GM19372 (cell line): ENCODE measurements at regions not wholly inside any gene's neighbourhood (a gene's known extent, or its start where the extent isn't known, plus 50 kb on each side); places are given as distances from the start of the nearest gene placed in this dataset.
"Not testable (repeated sequence)": the region's sequence is repeated elsewhere in the genome, so short reads cannot be mapped to it uniquely, and the experiment has no call there.

Experiments used
- ATAC-seq: cut with Tn5 transposase; IDR thresholded peaks from one replicate; pipeline ENCODE4 v1.9.1; 2021; ENCODE audit warnings: mild to moderate bottlenecking, low read depth, moderate library complexity; ENCODE audit not compliant: unreplicated experiment

GRCh38 chr12:131380965-131381705 is 329.8 kb upstream of the SFSWAP start:
- no peak for ATAC-seq

DNA sequence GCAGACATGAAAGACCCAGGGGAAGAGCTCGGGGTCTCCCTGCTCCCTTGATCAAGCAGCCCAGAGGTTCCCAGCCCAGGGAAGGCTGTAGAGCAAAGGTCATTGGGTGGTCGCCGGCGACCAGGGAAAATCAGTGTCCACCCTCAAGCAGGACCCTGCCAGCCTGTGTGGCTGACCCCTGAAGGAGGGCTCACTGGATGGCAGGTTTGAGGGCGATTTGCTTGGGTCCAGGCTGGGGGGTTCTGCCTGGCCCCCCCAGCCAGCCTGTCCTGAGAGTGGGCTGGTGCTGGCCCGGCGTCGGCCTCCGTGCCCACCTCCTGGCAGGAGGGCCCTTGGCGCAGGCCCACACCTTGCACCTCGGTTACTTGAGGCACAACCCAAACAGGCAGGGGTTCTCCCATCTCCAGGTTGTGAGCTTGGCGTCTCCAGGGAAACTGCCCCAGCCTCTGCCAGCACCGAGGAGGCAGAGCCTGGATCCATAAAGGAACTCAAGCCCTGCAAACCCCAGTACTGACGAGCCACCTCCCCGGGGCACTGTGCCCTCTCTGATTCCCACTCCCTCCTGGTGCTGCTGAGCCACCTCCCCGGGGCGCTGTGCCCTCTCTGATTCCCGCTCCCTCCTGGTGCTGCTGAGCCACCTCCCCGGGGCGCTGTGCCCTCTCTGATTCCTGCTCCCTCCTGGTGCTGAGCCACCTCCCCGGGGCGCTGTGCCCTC is 329.0 kb upstream of the SFSWAP start:
- ATAC-seq = no peak

DNA sequence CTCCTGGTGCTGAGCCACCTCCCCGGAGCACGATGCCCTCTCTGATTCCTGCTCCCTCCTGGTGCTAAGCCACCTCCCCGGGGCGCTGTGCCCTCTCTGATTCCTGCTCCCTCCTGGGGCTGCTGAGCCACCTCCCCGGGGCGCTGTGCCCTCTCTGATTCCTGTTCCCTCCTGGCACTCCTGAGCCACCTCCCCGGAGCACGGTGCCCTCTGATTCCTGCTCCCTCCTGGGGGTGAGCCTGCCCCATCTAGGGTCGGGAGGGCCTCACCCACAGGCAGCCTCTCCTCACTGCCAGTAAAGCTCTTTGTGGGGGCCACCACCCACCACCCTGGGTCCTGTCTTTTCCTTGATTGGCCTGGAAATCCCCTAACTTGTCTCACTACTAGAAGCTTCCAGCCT is 327.6 kb upstream of the SFSWAP start:
- ATAC-seq = no peak

GRCh38 chr12:131383741-131384543 is 326.9 kb upstream of the SFSWAP start:
- ATAC-seq = no peak

- no peak for ATAC-seq
These were observed 326.4 kb upstream of the SFSWAP start for GRCh38 chr12:131384544-131384855.

DNA sequence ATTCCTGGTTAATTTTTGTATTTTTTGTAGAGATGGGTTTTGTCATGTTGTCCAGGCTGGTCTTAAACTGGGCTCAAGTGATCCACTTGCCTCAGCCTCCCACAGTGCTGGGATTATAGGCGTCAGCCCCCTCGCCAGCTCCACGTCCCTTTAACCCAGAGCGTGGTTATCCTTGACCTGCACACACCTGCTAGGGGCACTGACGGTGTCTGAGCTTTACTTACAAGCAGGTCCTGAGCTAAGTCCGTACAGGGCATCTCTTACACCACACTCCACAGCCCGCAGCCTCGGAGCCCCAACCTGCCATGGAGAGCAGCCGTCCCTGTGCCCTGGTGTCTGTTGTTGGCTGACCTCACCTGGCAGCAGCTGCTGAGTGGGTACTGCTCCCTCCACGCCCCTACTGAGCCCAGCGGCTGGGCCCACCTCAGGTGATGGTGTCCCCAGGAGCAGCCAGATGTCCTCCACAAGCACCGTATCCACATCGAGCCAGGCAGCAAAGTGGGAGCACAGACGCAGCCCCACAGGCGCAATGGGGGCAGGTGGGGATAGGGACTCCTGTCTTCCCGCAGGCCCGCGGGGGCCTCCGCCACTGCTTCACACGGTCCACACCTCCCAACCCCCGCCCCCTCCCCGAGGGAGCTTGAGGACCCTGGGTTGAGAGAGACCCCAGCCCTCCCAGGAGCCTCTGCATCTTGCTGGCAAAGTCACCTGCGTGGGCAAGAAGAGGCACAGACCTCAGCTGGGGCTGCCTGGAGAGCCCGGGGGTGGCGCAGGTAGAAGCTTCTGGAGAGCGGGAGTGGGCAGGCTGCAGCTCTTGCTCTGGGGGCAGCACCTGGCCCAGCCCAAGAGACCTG is 325.4 kb upstream of the SFSWAP start:
- no peak for ATAC-seq

GRCh38 chr12:131386167-131386521 is 324.7 kb upstream of the SFSWAP start:
- no peak for ATAC-seq

- no peak for ATAC-seq
These were observed 324.1 kb upstream of the SFSWAP start for GRCh38 chr12:131386781-131387180.

- ATAC-seq = no peak
These were observed 323.4 kb upstream of the SFSWAP start for GRCh38 chr12:131387281-131388163.

DNA sequence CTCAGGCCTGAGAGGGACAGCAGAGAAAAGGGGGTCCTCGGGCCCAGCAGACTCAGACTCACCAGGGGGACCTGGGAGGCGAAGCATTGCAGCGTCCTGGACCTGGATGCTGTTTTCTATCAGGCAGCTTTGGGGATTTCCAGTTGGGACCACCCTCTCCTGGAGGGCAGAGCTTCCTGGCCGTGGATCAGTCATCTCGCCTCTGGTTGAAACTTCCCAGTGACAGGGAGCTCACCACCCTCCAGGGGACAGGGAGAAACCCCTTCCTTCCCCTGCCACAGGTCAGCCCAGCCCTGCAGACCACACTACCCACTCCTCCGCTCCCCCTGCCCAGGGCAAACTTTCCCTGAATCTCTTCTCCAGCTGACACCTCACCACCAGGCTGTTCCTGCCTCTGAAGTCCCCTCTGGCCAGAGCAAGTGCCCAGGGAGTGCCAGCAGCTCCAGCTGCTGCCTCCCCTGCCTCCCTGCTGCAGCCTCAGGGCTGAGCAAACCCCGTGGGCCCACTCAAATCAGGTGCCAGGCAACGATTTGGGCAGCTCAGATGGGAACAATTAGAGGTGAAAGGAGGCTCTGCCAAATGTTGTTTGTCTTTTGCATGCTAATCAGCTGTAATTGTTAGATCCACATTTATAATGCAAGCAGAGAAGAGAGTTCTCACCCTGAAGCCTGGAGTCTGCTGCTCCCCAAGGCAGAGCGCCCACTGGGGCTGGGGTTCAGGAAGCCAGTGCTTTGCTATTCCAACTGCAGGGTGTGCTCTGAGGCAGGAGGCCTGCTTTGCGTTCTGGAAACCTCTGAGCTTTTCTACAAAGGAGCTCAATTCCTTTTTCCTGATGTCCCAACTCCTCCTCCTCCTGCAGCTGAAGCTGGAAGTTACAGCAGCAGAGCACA is 322.5 kb upstream of the SFSWAP start:
- not testable (repeated sequence) for ATAC-seq

GRCh38 chr12:131389054-131390013 is 321.6 kb upstream of the SFSWAP start:
- no peak for ATAC-seq

GRCh38 chr12:131390412-131391334 is 320.2 kb upstream of the SFSWAP start:
- ATAC-seq = no peak

DNA sequence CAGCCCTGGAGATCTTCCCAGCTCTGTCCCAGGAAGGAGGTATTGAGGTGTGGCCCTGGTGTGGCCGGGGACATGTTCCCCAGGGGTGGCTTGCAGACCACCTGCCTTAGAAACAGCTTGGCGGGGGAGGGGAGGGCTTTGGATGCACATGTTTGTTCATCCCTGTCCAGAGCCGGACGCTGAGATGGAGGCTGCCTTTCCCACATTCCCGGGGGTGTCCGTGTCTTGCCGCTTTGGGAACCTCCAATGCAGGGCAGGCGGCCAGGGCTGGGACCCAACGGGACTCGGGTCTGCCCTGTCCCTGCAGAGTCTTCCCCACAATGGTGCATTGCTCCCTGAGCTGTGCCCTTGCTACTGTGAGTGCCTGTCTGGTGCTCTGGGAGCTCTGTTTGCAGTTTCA is 319.5 kb upstream of the SFSWAP start:
- no peak for ATAC-seq

DNA sequence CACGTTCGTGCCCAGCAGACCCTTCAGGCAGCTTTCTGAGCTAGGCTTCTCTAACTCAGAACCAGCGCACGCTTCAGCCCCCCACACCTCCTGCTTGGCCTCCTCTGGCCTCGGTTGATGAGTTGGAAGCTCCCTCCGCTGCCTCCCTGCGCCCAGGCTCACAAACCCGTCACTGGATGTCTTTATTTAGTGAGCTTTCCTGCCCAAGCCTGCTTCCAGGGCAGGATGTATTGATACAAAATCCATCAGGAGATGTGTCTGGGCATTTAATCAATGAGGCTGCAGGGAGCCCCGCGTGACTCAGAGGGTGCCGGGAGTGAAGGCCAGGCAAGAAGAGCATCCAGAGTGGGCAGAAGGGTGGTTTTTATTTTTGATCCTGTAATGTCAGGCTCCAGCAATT is 316.1 kb upstream of the SFSWAP start:
- not testable (repeated sequence) for ATAC-seq

DNA sequence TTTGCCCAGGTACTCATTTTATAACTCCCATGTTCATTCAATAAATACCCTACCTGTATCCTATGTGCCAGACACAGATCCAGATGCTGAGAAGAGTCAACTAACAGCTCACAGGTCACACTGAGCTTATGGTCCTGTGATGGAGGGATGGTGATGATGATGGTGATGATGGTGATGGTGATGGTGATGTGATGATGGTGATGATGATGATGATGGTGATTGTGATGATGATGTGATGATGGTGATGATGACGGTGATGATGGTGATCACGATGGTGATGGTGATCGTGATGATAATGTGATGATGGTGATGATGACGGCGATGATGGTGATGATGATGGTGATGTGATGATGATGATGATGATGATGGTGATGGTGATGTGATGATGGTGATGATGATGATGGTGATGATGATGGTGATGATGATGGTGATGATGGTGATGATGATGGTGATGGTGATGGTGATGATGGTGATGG is 315.6 kb upstream of the SFSWAP start:
- ATAC-seq = not testable (repeated sequence)

DNA sequence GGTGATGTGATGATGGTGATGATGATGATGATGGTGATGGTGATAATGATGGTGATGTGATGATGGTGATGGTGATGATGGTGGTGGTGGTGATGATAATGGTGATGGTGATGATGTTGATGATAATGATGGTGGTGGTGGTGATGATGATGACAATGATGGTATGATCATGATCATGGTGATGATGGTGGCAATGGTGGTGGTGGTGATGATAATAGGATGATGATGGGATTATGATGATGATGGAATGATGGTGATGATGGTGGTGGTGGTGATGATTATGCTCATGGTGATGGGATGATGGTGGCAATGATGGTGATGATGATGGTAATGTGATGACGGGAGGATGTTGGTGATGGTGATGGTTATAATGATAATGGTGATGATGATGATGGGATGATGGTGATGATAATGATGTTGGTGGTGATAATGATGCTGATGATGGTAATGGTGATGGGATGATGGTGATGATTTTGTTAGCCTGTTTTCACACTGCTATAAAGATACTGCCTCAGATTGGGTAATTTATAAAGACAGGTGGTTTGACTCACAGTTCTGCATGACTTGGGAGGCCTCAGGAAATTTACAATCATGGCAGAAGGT is 314.8 kb upstream of the SFSWAP start:
- no peak for ATAC-seq
